ENCODE measurements at regions not wholly inside any gene's neighbourhood (a gene's known extent, or its start where the extent isn't known, plus 50 kb on each side); places are given as distances from the start of the nearest gene placed in this dataset.

GRCh38 chr3:152622811-152623167, 212.1 kb upstream of the P2RY1 start:
- ATAC-seq (ENCODE audit: low FRiP score in 2 of 2) = no peak
- Histone ChIP-seq H3K27ac (no peak overlapping the region), H3K4me1 (no peaks in the 10 kb centered on the region), H3K27me3 (no peaks in the 10 kb centered on the region), H3K9me3 (no peaks in the 10 kb centered on the region), H3K36me3 (no peaks in the 10 kb centered on the region), H3K4me3 (no peak overlapping the region)
- TF ChIP-seq POLR2AphosphoS5 (IDR thresholded peaks at IDR 0.05) (no peak), EP300 (IDR thresholded peaks at IDR 0.05) (no peak), POLR2A (IDR thresholded peaks at IDR 0.05) (no peak), CTCF (IDR thresholded peaks at IDR 0.05) (no peak)
- no peak for DNase-seq
- WGBS, 2 donors = 80 to 89% methylated on average over 2 of the region's 2 CpGs

GRCh38 chr3:152623286-152623911, 211.5 kb upstream of the P2RY1 start:
- TF ChIP-seq CTCF (IDR thresholded peaks at IDR 0.05) (no peak), POLR2A (IDR thresholded peaks at IDR 0.05) (no peak), POLR2AphosphoS5 (IDR thresholded peaks at IDR 0.05) (no peak), EP300 (IDR thresholded peaks at IDR 0.05) (no peak)
- H3K4me1 ChIP-seq = no peaks in the 10 kb centered on the region
- no peaks in the 10 kb centered on the region for H3K27me3 ChIP-seq
- no peak overlapping the region for H3K4me3 ChIP-seq
- DNase-seq (no peak), ATAC-seq (ENCODE audit: low FRiP score in 2 of 2) (no peak)
- no peaks in the 10 kb centered on the region for H3K36me3 ChIP-seq
- H3K27ac ChIP-seq = no peak overlapping the region
- 65 to 73% methylated on average over 5 of the region's 5 CpGs for WGBS, 2 donors
- H3K9me3 ChIP-seq = no peaks in the 10 kb centered on the region

GRCh38 chr3:152626226-152626625, 208.7 kb upstream of the P2RY1 start:
- no peak overlapping the region for H3K27ac ChIP-seq
- no peak for TF ChIP-seq EP300 (IDR thresholded peaks at IDR 0.05)
- no peak for TF ChIP-seq POLR2AphosphoS5 (IDR thresholded peaks at IDR 0.05)
- TF ChIP-seq CTCF (IDR thresholded peaks at IDR 0.05) = no peak
- no peak for TF ChIP-seq POLR2A (IDR thresholded peaks at IDR 0.05)
- WGBS, 2 donors = 93 to 97% methylated on average over 4 of the region's 4 CpGs
- H3K4me3 ChIP-seq = no peak overlapping the region
- H3K4me1 ChIP-seq = no peaks in the 10 kb centered on the region
- H3K36me3 ChIP-seq = no peaks in the 10 kb centered on the region
- no peaks in the 10 kb centered on the region for H3K9me3 ChIP-seq
- DNase-seq = no peak
- no peak for ATAC-seq (ENCODE audit: low FRiP score in 2 of 2)
- H3K27me3 ChIP-seq = no peaks in the 10 kb centered on the region

- Histone ChIP-seq H3K27me3 (no peaks in the 10 kb centered on the region), H3K9me3 (no peaks in the 10 kb centered on the region), H3K4me1 (no peaks in the 10 kb centered on the region), H3K4me3 (no peak overlapping the region), H3K36me3 (no peaks in the 10 kb centered on the region), H3K27ac (no peak overlapping the region)
- no peak for TF ChIP-seq POLR2AphosphoS5 (IDR thresholded peaks at IDR 0.05)
- no peak for TF ChIP-seq POLR2A (IDR thresholded peaks at IDR 0.05)
- no peak for TF ChIP-seq EP300 (IDR thresholded peaks at IDR 0.05)
- no peak for TF ChIP-seq CTCF (IDR thresholded peaks at IDR 0.05)
- DNase-seq (no peak), ATAC-seq (ENCODE audit: low FRiP score in 2 of 2) (no peak)
- WGBS, 2 donors = 66 to 77% methylated on average over 3 of the region's 3 CpGs
Measured at GRCh38 chr3:152628496-152628895, 206.4 kb upstream of the P2RY1 start.

- H3K36me3 ChIP-seq = no peaks in the 10 kb centered on the region
- no peaks in the 10 kb centered on the region for H3K27me3 ChIP-seq
- no peak for DNase-seq
- TF ChIP-seq POLR2A (IDR thresholded peaks at IDR 0.05) = no peak
- no peak for TF ChIP-seq POLR2AphosphoS5 (IDR thresholded peaks at IDR 0.05)
- no peak for TF ChIP-seq CTCF (IDR thresholded peaks at IDR 0.05)
- TF ChIP-seq EP300 (IDR thresholded peaks at IDR 0.05) = no peak
- no peaks in the 10 kb centered on the region for H3K4me1 ChIP-seq
- ATAC-seq (ENCODE audit: low FRiP score in 2 of 2) = no peak
- H3K4me3 ChIP-seq = no peak overlapping the region
- WGBS, 2 donors = 88 to 95% methylated on average over 7 of the region's 7 CpGs
- H3K27ac ChIP-seq = no peak overlapping the region
- H3K9me3 ChIP-seq = no peaks in the 10 kb centered on the region
Measured at GRCh38 chr3:152629363-152630122, 205.4 kb upstream of the P2RY1 start.

Data from upper lobe of left lung (tissue), 6 donors.